ENCODE measurements at regions not wholly inside any gene's neighbourhood (a gene's known extent, or its start where the extent isn't known, plus 50 kb on each side); places are given as distances from the start of the nearest gene placed in this dataset.

DNA sequence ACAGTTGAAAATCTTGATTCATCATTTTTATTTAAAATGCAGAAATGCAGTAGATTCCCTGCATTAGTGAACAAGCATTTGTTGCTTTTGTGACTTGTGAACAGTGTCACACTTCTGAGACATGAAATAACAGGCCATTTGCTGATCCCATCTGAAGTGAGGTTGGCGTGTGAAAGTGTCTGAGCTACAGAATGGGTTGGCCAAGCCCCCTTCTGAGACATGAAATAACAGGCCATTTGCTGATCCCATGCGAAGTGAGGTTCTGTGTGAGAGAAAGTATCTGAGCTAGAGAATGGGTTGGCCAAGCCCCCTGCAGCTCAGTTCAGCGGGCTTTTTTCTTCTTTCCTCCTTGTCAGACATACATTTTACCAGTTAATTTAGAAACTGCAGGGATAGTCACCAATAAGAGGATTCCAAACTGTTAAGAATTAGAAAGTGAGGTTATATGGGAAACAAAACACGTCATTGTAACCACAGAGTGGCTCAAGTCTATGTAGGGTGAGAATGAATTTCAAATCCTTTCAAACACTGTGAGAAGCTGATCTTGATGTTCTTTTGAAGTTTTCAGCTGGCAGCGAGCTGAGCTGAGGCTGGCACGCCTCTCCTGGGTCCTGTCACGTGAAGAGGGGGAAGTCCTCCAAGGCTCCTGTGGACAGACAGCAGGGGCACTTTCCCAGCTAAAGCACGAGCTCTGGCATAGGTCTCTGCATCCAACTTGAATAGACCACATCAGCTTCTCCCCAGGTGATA is 339.2 kb upstream of the SALL3 start:
- no peak overlapping the region for H3K4me3 ChIP-seq (ENCODE audit: low read length)
- no peak for DNase-seq (ENCODE audit: low read depth)
- no peak for TF ChIP-seq CTCF (conservative IDR thresholded peaks at IDR 0.05; ENCODE audit: low read length)

- DNase-seq (ENCODE audit: low read depth) = no peak
- H3K4me3 ChIP-seq (ENCODE audit: low read length) = no peak overlapping the region
- no peak for TF ChIP-seq CTCF (conservative IDR thresholded peaks at IDR 0.05; ENCODE audit: low read length)
Measured at GRCh38 chr18:78641689-78642231, 337.9 kb upstream of the SALL3 start.

DNA sequence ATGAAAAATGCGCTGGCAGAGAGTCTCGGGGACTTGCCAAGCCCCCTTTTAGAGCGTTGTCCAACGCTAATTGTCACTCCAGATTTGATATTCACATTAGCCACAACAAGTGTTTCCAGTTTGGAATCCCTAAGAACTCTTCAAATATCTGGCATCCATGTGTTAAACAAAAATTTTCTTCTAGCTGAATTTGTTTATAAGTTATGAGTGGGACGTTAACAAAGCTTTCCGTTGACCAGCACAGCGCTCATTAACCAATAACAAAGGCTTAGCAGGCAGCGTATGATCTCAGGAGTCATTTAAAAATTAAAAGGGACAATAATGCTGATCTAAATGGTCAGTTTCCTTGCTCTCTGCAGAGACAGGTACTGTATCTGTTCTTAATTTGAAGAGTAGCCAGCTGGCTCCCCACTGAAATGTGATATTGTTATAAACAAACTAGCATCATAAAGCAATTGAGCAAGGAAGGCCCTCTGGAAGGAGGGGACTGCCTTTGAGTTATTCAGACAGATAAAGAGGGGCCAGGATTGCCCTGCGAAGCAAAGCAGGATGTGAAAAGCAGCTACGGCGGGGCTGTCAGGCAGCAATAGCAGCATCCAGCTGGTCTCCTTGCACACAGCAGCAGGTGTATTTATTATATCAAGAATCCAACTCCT is 337.2 kb upstream of the SALL3 start:
- DNase-seq (ENCODE audit: low read depth) = no peak
- TF ChIP-seq CTCF (conservative IDR thresholded peaks at IDR 0.05; ENCODE audit: low read length) = no peak
- H3K4me3 ChIP-seq (ENCODE audit: low read length) = no peak overlapping the region

GRCh38 chr18:78643004-78643403 is 336.6 kb upstream of the SALL3 start:
- DNase-seq (ENCODE audit: low read depth) = no peak
- TF ChIP-seq CTCF (conservative IDR thresholded peaks at IDR 0.05; ENCODE audit: low read length) = no peak
- no peak overlapping the region for H3K4me3 ChIP-seq (ENCODE audit: low read length)

GRCh38 chr18:78643981-78644380 is 335.6 kb upstream of the SALL3 start:
- DNase-seq (ENCODE audit: low read depth) = no peak
- TF ChIP-seq CTCF (conservative IDR thresholded peaks at IDR 0.05; ENCODE audit: low read length) = no peak
- H3K4me3 ChIP-seq (ENCODE audit: low read length) = no peak overlapping the region

GRCh38 chr18:78645216-78645615 is 334.4 kb upstream of the SALL3 start:
- DNase-seq (ENCODE audit: low read depth) = no peak
- TF ChIP-seq CTCF (conservative IDR thresholded peaks at IDR 0.05; ENCODE audit: low read length) = no peak
- H3K4me3 ChIP-seq (ENCODE audit: low read length) = no peak overlapping the region

DNA sequence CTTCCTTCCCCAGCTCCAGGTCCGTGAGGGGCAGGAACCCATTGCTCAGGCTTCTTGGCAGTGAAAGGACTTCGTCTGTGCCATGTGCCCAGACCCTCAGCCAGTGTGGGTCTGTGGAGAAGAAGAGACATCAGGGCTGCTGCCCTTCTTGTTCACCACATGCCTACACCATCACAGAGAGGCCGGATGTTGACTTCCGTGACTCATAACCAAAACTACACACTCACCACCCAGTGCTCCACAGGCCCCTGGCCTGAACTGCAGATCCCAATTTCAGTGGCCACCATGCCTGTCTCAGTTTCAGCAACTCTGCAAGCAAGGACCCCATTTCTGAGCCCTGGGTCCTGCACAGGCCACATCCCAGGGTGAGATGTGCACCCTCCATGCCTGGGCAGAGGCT is 332.6 kb upstream of the SALL3 start:
- TF ChIP-seq CTCF (conservative IDR thresholded peaks at IDR 0.05; ENCODE audit: low read length) = no peak
- H3K4me3 ChIP-seq (ENCODE audit: low read length) = no peak overlapping the region
- no peak for DNase-seq (ENCODE audit: low read depth)

Measured in AG10803 (cell line).